T-helper 1 cell treated with Interleukin-12 subunit alpha and Interleukin-12 subunit beta and Interleukin-4 antibody, amounts not matched to agents 30 ng/mL and 1 ng/mL, for 36 hours (primary cell): ENCODE measurements at regions not wholly inside any gene's neighbourhood (a gene's known extent, or its start where the extent isn't known, plus 50 kb on each side); places are given as distances from the start of the nearest gene placed in this dataset.

Source experiments
- intact Hi-C: fragments of 100-400 bp; cut with micrococcal nuclease; formaldehyde crosslinking; loops from one replicate; pipeline ENCODE4 v1.15.1; 2024

- intact Hi-C loops: loop anchor here (1.0 to 5.0 kb wide), 10 partner anchors 43 to 663 kb away; partner anchors contain the start of genes MINDY2 and SLTM
Measured at GRCh38 chr15:58269455-58270414, 131.6 kb downstream of the AQP9 start.

- intact Hi-C loops: loop anchor here (2.0 to 5.0 kb wide), 4 partner anchors 45 to 661 kb away; partner anchors contain the start of gene SLTM
Measured at GRCh38 chr15:58271410-58271809, 133.2 kb downstream of the AQP9 start.

DNA sequence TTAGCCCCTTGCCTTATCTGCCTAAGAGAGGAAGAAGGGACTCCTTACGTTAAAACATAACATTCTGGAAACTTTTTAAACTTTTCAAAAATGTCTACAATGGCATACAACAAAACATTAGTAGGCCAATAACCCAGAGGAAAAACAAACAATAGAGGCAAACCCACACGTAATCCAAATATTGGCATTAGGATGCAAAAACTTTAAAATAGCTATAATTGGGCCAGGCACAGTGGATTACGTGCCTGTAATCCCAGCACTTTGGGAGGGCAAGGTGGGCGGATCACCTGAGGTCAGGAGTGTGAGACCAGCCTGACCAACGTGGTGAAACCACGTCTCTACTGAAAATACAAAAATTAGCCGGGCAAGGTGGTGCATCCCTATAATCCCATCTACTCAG lies 134.9 kb downstream of the AQP9 start:
- intact Hi-C loops: loop anchor here (5.0 kb wide), 2 partner anchors 109 to 354 kb away; no protein-coding TSS in a partner anchor

DNA sequence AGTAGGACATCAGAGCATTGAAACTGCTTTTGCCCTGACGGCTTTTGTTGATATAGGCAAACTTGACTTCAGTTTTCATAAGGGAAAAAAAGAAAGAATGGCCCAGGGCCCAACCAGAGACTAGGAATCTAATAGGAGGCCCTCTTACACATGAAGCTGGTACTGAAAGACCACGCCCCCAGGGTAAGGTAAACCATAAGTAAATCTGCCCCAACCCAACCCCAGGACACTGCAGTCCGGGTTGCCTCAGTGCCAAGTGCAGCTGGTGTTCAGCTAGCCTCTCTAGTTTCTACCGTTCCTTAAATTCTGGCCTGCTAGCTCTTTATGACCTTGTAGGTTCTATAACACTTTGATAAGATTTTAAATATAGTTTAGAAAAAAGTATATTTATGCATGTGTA lies 136.7 kb downstream of the AQP9 start:
- intact Hi-C loops: loop anchor here (5.0 kb wide), 2 partner anchors 107 to 352 kb away; no protein-coding TSS in a partner anchor

- intact Hi-C loops: no loop called here
Measured at GRCh38 chr15:58275785-58276184, 137.6 kb downstream of the AQP9 start.

DNA sequence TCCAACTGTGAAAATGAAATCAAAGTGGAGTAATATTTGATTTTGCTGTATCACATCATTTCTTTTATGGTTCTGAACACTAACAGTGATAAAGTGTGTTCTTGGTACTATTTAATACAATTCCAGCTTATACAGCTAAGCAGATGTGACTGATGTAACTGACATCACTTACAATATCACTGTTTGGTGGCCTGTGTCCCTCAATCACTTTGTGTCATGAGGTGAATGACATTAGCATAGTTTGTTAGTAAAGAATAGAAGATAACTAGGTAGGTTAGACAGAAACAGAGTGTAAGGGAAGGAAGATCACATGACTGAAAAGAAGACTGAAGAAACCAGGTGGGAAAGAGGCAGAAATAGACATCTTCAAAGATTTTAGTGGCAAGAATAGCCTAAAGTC lies 138.7 kb downstream of the AQP9 start:
- intact Hi-C loops: no loop called here

DNA sequence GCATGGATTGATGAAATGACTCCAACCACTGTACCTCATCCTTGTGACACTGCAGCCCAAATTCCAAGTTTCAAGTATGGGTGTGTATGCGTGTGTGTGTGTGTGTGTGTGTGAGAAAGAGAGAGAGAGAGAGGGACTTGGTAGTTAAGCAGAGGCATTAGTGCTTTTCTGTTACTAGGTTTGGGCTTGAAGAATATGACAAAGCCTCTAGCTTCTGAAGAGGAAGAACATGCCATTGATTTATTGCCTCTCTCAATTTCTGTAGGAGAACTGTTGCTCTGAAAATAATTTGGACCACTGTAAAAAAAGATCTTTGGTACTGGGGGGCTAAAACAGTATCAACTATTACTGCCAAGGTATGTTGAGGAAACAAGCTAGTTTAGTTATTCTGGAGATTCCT lies 139.2 kb downstream of the AQP9 start:
- intact Hi-C loops: no loop called here

- intact Hi-C loops: no loop called here
Measured at GRCh38 chr15:58279106-58279505, 140.9 kb downstream of the AQP9 start.

DNA sequence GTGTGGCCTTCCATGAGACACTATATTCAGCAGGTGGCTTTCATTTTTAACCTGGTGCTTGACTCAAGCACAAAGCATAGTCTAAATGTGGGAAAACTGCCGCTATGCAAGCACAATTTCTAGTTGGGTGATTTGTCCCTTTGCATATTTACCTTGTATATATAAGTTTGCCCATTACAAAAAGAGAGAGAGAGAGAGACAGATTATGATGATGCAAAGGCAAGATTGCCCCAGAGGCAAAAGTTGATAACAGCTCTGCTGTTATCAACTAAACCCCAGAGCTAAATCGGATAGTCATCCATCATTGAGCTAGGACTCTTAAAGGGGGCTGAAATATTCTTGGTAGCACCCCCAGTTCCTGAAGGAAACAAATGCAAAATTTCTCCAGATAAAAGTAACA lies 141.5 kb downstream of the AQP9 start:
- intact Hi-C loops: no loop called here

DNA sequence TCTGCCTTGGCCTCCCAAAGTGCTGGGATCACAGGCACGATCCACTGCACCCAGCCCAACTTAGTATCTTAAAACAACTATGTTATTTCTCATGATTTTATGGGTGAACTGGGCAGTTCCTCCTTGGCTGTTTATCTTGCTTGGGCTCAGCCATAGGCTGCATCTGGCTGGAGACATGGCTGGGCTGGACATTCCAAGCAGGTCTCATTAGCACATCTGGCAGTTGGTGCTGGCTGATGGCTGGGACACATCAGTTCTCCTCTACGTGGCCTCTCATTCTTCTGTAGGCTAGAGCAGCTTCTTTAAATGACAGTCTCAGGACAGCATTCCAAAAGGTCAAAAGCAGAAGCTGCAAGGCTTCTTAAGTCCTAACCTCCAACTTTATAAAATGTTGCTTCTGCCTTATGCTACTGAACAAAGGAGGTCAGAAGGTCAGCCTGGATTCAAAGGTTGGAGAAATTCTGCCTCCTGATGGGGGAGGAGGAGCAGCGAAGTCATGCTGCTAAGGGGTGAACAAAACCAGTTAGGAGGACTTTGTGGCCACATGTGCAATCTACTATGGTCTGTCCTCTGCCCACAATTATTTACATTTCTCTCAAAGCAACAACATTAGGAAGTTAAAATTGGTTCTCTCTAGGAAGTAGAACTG lies 144.0 kb downstream of the AQP9 start:
- intact Hi-C loops: no loop called here

DNA sequence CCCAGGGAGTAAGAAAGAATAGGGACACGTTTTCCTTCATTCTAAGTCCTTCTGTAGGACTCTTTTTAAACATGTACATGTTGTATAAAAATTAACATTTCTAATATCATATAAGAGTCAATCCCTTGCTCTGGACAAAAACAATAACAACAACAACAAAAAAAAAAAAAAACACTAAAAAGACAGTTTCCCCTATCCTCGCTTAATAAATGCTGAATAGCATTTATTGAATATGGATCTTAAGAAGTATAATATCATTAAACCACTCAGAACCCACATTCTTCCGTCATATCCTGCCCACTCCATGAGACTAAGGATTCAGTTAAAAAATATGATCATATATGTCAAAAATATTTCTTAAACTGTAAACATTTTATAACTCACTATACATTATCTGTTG lies 145.1 kb downstream of the AQP9 start:
- intact Hi-C loops: no loop called here

GRCh38 chr15:58284293-58284692 lies 146.1 kb downstream of the AQP9 start:
- intact Hi-C loops: no loop called here

DNA sequence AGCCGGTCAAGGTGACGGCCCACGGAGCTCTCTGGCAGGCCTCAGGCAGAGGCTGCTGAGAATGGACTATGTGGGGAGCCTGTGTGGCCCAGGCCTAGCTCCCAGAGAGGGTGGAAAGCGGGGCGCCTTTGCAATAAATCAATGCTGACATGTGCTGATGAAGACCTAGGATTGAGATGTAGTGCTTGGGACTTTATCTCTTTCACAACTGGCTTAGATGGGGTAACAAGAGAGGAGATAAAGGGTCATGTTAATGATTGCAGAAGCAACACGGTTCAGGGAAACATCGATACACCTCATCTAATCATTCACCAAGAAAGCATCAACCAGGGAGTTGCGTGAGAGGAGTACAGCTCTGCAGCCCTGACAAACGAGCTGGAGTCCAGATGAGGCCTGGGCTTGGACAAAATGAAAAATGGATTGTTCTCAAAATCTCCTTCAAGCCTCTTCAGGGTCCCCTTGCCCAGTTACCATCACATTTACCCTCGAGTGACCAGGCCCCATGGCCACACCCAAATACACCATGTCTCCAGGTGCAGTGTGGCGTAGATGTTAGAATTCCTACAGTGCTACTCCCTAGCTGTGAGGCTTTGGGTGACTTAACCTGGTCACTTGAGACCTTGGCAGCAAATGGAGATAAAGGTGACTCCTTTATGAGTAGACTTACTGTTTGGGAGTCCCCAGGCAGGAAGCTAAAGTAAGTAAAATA lies 146.4 kb upstream of the LIPC start:
- intact Hi-C loops: no loop called here

DNA sequence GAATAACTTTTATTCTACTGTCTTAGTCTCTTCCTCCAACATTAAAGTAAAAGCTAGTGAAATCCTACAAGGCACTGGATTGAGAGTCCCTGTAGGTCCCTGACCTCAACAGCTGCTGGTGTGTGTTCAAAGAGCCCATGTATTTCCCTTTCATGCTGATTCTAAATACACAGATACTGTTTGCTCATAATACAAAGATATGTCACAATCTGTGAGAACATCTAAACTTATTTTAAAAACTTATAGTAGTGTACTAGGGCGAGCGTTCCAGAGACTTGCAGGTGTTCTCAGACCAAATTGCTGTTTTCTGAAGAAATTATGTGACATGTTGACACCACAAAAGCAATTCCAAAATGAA lies 145.9 kb upstream of the LIPC start:
- intact Hi-C loops: no loop called here

- intact Hi-C loops: no loop called here
Measured at GRCh38 chr15:58286523-58286922, 145.3 kb upstream of the LIPC start.

DNA sequence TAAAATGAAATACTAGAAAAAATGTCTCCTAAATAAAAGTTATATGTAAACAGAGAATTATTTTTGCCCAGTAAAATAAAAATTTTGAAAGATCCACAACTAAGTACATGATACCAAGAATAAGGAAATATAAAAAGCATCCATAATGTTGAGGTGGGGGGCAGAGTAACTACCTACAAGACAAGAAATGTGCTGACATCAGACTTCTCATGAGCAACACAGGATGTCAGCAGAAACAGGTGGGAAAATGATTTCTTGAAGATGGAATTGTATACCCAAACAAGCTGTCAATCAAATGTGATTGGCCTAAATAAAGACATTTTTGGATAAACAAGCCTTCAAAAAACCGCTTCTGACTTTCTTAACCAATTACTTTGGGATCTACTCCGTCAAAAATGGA lies 143.9 kb upstream of the LIPC start:
- intact Hi-C loops: no loop called here

- intact Hi-C loops: no loop called here
Measured at GRCh38 chr15:58288592-58288991, 143.2 kb upstream of the LIPC start.

- intact Hi-C loops: loop anchor here (5.0 kb wide), 1 partner anchor 120 kb away; no protein-coding TSS in a partner anchor
Measured at GRCh38 chr15:58291848-58292247, 139.9 kb upstream of the LIPC start.

- intact Hi-C loops: loop anchor here (5.0 kb wide), 1 partner anchor 120 kb away; no protein-coding TSS in a partner anchor
Measured at GRCh38 chr15:58292751-58293175, 139.0 kb upstream of the LIPC start.

DNA sequence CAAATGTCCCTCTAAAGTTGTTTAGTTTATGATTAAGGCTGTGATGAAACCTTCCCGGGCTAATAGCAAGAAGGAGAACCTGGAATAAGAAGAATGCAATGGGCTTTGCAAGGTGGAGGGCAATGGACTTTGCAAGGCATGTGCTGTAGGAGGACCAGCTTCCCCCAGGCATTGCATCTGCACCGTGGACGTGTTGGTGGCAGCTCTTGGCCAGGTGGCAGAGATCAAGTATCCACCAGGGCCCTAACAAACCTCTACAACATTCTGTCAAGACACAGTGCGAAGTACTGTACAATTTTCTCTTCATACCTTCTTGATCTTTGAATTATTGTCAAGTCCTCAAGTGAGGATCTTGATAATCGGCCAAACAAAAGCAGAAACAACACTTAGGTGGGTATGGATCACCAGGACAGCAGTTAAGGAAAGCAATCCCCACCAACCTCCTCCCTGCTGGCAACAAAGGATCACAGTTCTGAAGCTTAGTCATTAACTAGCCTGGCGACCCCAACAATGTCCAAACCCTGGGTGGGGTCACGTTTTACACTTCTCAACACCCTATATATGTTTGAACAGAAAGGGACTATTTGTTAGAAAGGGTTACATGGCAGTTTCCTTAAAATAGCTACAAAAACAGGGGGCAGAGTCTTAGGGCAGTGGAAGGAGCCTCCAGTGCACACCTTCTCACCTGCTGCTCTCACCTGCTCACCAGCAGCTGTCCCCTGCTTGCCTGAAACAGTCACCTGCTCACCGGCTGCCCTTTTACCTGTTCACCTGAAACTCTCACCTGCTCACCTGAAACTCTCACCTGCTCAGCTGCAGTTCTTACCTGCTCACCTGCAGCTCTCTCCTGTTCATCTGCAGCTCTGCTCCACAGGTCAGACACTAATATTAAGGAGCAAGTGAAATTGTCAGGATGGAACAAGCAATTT lies 137.9 kb upstream of the LIPC start:
- intact Hi-C loops: loop anchor here (5.0 kb wide), 1 partner anchor 118 kb away; no protein-coding TSS in a partner anchor
